HepG2 (cell line): ENCODE measurements at regions not wholly inside any gene's neighbourhood (a gene's known extent, or its start where the extent isn't known, plus 50 kb on each side); places are given as distances from the start of the nearest gene placed in this dataset.

Experiments used
- ATAC-seq: fragments of 200-7000 bp; cut with Tn5 transposase; 3 replicates; pipeline ENCODE4 v1.9.1; 2020; ENCODE audit warnings: mild to moderate bottlenecking, moderate library complexity
- BruUV-seq: library from RNA; stranded (reverse); fragments of 400-500 nt; replicated peaks from 2 replicates; lab custom pipeline; 2021; lab: Mats Ljungman, UMichigan
- CTCF ChIA-PET: fragments of 300-600 bp; formaldehyde crosslinking; extraction: SDS; loops from one replicate; lab custom pipeline; 2021; ENCODE audit warnings: low total read pairs, inconsistent platforms, low intra/inter-chr PET ratio; lab: Yijun Ruan, JAX
- POLR2A ChIA-PET: fragments of 350-600 bp; sonication (Branson Sonifier 250); formaldehyde crosslinking; loops from one replicate; lab custom pipeline; 2020; ENCODE audit warnings: antibody characterized with exemption, inconsistent platforms; lab: Yijun Ruan, JAX
- DNase-seq: peaks from one replicate; pipeline ENCODE4 v3.0.0-alpha.2; 2015; ENCODE audit warnings: low spot score
- FAIRE-seq: peaks from 3 replicates; lab custom pipeline; 2011; peaks lifted over from hg19 to GRCh38; lab: Jason Lieb, UNC
- H2AFZ ChIP-seq: one replicate; pipeline ENCODE4 v1.6.1; 2011; ENCODE audit warnings: low read length, inconsistent platforms
- H3K27ac ChIP-seq: fragments of 300-600 bp; 3 replicates; pipeline ENCODE4 v1.8.0; 2011; ENCODE audit warnings: mixed run types, mild to moderate bottlenecking, mixed read lengths, low read length, inconsistent platforms; ENCODE audit not compliant: insufficient read depth; ENCODE audit errors: extremely low read length
- H3K27me3 ChIP-seq, 2 experiments: fragments of 200-600 bp in 1 of 2; 2 replicates in 1 of 2; 3 replicates in 1 of 2; pipeline versions ENCODE4 v1.6.0 to v1.8.0; 2011; ENCODE audit warnings: low read length in 2 of 2, mild to moderate bottlenecking in 2 of 2, moderate library complexity in 2 of 2, inconsistent platforms in 1 of 2; ENCODE audit not compliant: insufficient read depth in 2 of 2, control insufficient read depth in 1 of 2
- H3K36me3 ChIP-seq, 2 experiments: fragments of 200-600 bp in 1 of 2; replicated peaks in 1 of 2; 2 replicates in 1 of 2; 3 replicates in 1 of 2; pipeline versions ENCODE4 v1.5.1 to v1.8.0; 2011; ENCODE audit warnings: low read length in 2 of 2, inconsistent platforms in 1 of 2; ENCODE audit not compliant: insufficient read depth in 2 of 2, control insufficient read depth in 1 of 2
- H3K4me1 ChIP-seq: 2 replicates; pipeline ENCODE4 v1.5.1; 2012; ENCODE audit warnings: low read length, inconsistent platforms; ENCODE audit not compliant: insufficient read depth
- H3K4me2 ChIP-seq: 2 replicates; pipeline ENCODE4 v1.6.0; 2011; ENCODE audit warnings: low read depth, low read length, inconsistent platforms
- H3K4me3 ChIP-seq, 3 experiments: fragments of 200-600 bp in 1 of 3; sonication (generic), shearing (Covaris generic) in 1 of 3; replicated peaks in 1 of 3; 2 replicates each; pipeline ENCODE4 v1.5.1; 2011 to 2016; ENCODE audit warnings: low read length in 3 of 3, inconsistent platforms in 2 of 3, low read depth in 2 of 3, mild to moderate bottlenecking in 2 of 3, control low read depth in 1 of 3, mixed read lengths in 1 of 3; ENCODE audit not compliant: insufficient read depth in 1 of 3
- H3K79me2 ChIP-seq: one replicate; pipeline ENCODE4 v1.6.1; 2011; ENCODE audit warnings: low read length, inconsistent platforms; ENCODE audit not compliant: insufficient read depth
- H3K9ac ChIP-seq: 2 replicates; pipeline ENCODE4 v1.6.0; 2011; ENCODE audit warnings: mild to moderate bottlenecking, low read depth, low read length, inconsistent platforms; ENCODE audit not compliant: insufficient read depth
- H3K9me3 ChIP-seq: 2 replicates; pipeline ENCODE4 v1.5.1; 2012; ENCODE audit warnings: mild to moderate bottlenecking, low read length
- H4K20me1 ChIP-seq: 2 replicates; pipeline ENCODE4 v1.6.0; 2011; ENCODE audit warnings: inconsistent platforms, mild to moderate bottlenecking, low read length, moderate library complexity; ENCODE audit not compliant: insufficient read depth
- NFATC3 ChIP-seq: sonication (generic); formaldehyde crosslinking; IDR thresholded peaks from 2 replicates; pipeline ENCODE4 v1.5.1; 2020; ENCODE audit warnings: mild to moderate bottlenecking, missing genetic modification reagents
- ZBTB10 ChIP-seq: sonication (generic); formaldehyde crosslinking; IDR thresholded peaks from 2 replicates; pipeline ENCODE4 v1.4.0; 2020; ENCODE audit warnings: missing genetic modification reagents, borderline replicate concordance
- ZBTB4 ChIP-seq: sonication (generic); formaldehyde crosslinking; IDR thresholded peaks from 2 replicates; pipeline ENCODE4 v1.4.0; 2020; ENCODE audit warnings: missing genetic modification reagents, mild to moderate bottlenecking, borderline replicate concordance
- ZNF12 ChIP-seq: sonication (generic); formaldehyde crosslinking; IDR thresholded peaks from 2 replicates; pipeline ENCODE4 v1.5.0; 2020; ENCODE audit warnings: missing genetic modification reagents
- ZSCAN30 ChIP-seq: sonication (generic); formaldehyde crosslinking; IDR thresholded peaks from 2 replicates; pipeline ENCODE4 v1.5.0; 2020; ENCODE audit warnings: mild to moderate bottlenecking, missing genetic modification reagents
- WGBS: methylation state at CpG from one replicate; pipeline ENCODE4 v1.1.6; 2017; ENCODE audit warnings: low lambda C conversion rate; 5-methylcytosine and 5-hydroxymethylcytosine counted together
- in situ Hi-C: cut with HindIII; loops from 2 replicates; pipeline ENCODE4 v1.10.0; 2017; ENCODE audit warnings: low pct_unique_long_range_greater_than_20kb; ENCODE audit not compliant: extremely low pct_ligation_motif_present
- intact Hi-C: fragments of 100-400 bp; cut with micrococcal nuclease; formaldehyde crosslinking; loops from one replicate; pipeline ENCODE4 v1.10.0; 2022; ENCODE audit not compliant: unreplicated experiment

- DNase-seq (no peak), ATAC-seq (no peak), FAIRE-seq (no peak)
- H3K27ac ChIP-seq: no peak overlapping the region
- no peaks in the 10 kb centered on the region for H4K20me1 ChIP-seq
- in situ Hi-C loops: no loop called here
- CTCF ChIA-PET: no interaction called here
- no peaks in the 10 kb centered on the region for H3K9me3 ChIP-seq
- no peak overlapping the region for H3K4me3 ChIP-seq
- H2AFZ ChIP-seq: no peak overlapping the region
- WGBS: 63% methylated on average over 4 of the region's 4 CpGs
- no peak overlapping the region for H3K9ac ChIP-seq
- no peaks in the 10 kb centered on the region for H3K79me2 ChIP-seq
- intact Hi-C loops: no loop called here
- H3K4me2 ChIP-seq: no peak overlapping the region
- TF ChIP-seq ZBTB10 (no peak), ZBTB4 (CRISPR knock-in tag) (no peak), ZNF12 (CRISPR knock-in tag) (no peak), ZSCAN30 (CRISPR knock-in tag) (no peak), NFATC3 (CRISPR knock-in tag) (no peak)
- BruUV-seq: no TSS peak
- POLR2A ChIA-PET: no interaction called here
- no peaks in the 10 kb centered on the region for H3K27me3 ChIP-seq
- H3K4me1 ChIP-seq: no peaks in the 10 kb centered on the region
- H3K36me3 ChIP-seq: no peaks in the 10 kb centered on the region
Observed at GRCh38 chr3:193051314-193051713, 133.7 kb upstream of the MB21D2 start.
